ENCODE measurements at regions not wholly inside any gene's neighbourhood (a gene's known extent, or its start where the extent isn't known, plus 50 kb on each side); places are given as distances from the start of the nearest gene placed in this dataset.

DNA sequence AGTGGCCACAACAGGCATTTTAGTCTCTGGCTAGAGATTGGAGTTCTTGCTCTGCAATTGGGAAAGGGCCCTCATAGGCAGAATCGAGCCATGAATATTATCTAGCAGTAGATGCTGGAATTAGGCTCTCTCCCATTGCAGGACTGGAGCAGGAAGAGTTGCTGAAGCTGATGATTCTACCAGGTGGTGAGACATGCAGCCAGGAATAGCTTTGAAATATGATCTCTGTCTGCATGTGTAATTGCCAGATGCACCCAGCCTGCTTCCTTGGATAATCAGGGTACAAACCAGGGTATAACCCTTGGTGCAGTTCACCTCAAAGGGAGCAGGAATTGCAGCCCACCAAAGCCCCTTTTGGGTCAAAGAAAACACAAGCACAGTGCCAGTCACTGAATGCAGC, 211.4 kb upstream of the FTMT start:
- TF ChIP-seq, protein P1, sequence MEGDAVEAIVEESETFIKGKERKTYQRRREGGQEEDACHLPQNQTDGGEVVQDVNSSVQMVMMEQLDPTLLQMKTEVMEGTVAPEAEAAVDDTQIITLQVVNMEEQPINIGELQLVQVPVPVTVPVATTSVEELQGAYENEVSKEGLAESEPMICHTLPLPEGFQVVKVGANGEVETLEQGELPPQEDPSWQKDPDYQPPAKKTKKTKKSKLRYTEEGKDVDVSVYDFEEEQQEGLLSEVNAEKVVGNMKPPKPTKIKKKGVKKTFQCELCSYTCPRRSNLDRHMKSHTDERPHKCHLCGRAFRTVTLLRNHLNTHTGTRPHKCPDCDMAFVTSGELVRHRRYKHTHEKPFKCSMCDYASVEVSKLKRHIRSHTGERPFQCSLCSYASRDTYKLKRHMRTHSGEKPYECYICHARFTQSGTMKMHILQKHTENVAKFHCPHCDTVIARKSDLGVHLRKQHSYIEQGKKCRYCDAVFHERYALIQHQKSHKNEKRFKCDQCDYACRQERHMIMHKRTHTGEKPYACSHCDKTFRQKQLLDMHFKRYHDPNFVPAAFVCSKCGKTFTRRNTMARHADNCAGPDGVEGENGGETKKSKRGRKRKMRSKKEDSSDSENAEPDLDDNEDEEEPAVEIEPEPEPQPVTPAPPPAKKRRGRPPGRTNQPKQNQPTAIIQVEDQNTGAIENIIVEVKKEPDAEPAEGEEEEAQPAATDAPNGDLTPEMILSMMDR (IDR thresholded peaks at IDR 0.05; ENCODE audit: low read depth, low read length, poor library complexity, severe bottlenecking) = no peak
- TF ChIP-seq EZH2phosphoT487 (IDR thresholded peaks at IDR 0.05; ENCODE audit: borderline replicate concordance, low read length) = no peak
